Chondrocyte (in vitro differentiated cells): ENCODE measurements at regions not wholly inside any gene's neighbourhood (a gene's known extent, or its start where the extent isn't known, plus 50 kb on each side); places are given as distances from the start of the nearest gene placed in this dataset.

Experiments used
- DNase-seq: peaks from one replicate; pipeline ENCODE4 v3.0.0; 2021; ENCODE audit warnings: mixed read lengths, low spot score
- H3K27ac Mint-ChIP-seq: one replicate; pipeline ENCODE4 v1.8.0; 2021; ENCODE audit warnings: mild to moderate bottlenecking, moderate library complexity, mixed read lengths; ENCODE audit not compliant: unreplicated experiment
- H3K27me3 Mint-ChIP-seq: 2 replicates; pipeline ENCODE4 v1.8.0; 2021; ENCODE audit warnings: low read depth, mixed read lengths
- H3K36me3 Mint-ChIP-seq: 2 replicates; pipeline ENCODE4 v1.8.0; 2021; ENCODE audit warnings: low read depth, mixed read lengths
- H3K4me1 Mint-ChIP-seq: 2 replicates; pipeline ENCODE4 v1.8.0; 2021; ENCODE audit warnings: low read depth, mild to moderate bottlenecking, mixed read lengths
- H3K4me3 Mint-ChIP-seq: one replicate; pipeline ENCODE4 v1.8.0; 2021; ENCODE audit warnings: mild to moderate bottlenecking, moderate library complexity, mixed read lengths; ENCODE audit not compliant: unreplicated experiment
- H3K9me3 Mint-ChIP-seq: 2 replicates; pipeline ENCODE4 v1.8.0; 2021; ENCODE audit warnings: low read depth, mixed read lengths
- TF ChIP-seq, protein P1 (sequence below): fragments of 200-600 bp; sonication (generic); IDR thresholded peaks from 2 replicates; pipeline ENCODE4 v1.5.0; 2021; ENCODE audit warnings: antibody characterized with exemption, mild to moderate bottlenecking, moderate library complexity

DNA sequence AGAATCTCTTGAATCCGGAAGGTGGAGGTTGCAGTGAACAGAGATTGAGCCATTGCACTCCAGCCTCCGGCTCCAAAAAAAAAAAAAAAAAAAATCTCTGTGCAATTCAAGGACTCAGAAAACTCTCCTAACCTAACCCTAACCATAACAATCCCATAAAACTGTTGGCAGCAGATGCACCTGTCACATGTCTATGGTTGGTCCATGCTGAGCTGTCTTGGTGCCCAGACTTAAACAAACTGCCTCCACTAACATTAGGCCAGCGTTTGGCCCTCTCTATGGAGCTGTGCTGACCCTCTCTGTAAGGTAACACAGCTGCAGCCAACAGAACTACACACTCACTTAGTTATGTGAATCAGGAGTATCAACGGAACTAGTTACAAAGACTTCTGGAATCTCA is 132.5 kb upstream of the PTER start:
- Mint-ChIP-seq H3K27me3 (no peaks in the 10 kb centered on the region), H3K4me3 (no peak overlapping the region), H3K4me1 (no peaks in the 10 kb centered on the region), H3K9me3 (peaks cover 14% of the 10 kb centered on the region), H3K27ac (no peak overlapping the region), H3K36me3 (no peaks in the 10 kb centered on the region)
- TF ChIP-seq, protein P1, sequence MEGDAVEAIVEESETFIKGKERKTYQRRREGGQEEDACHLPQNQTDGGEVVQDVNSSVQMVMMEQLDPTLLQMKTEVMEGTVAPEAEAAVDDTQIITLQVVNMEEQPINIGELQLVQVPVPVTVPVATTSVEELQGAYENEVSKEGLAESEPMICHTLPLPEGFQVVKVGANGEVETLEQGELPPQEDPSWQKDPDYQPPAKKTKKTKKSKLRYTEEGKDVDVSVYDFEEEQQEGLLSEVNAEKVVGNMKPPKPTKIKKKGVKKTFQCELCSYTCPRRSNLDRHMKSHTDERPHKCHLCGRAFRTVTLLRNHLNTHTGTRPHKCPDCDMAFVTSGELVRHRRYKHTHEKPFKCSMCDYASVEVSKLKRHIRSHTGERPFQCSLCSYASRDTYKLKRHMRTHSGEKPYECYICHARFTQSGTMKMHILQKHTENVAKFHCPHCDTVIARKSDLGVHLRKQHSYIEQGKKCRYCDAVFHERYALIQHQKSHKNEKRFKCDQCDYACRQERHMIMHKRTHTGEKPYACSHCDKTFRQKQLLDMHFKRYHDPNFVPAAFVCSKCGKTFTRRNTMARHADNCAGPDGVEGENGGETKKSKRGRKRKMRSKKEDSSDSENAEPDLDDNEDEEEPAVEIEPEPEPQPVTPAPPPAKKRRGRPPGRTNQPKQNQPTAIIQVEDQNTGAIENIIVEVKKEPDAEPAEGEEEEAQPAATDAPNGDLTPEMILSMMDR = no peak
- no peak for DNase-seq

DNA sequence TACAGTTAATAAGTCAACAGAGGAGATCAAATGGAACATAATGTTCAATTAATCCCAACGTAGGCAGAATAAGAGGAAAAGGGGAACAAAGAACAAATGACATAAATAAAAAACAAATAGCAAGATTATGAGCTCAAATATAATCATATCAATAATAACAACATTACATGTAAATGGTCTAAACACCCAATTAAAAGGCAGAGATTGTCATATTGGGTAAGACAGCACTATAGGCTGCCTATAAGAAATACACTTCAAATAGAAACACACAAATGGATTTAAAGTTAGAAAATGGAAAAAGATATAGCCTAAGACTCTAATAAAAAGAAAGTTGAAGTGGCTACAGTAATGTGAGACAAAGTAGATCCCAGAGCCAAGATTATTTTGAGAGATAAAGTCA is 126.4 kb upstream of the PTER start:
- no peaks in the 10 kb centered on the region for H3K4me1 Mint-ChIP-seq
- no peak for DNase-seq
- H3K27me3 Mint-ChIP-seq = no peaks in the 10 kb centered on the region
- peaks cover 31% of the 10 kb centered on the region for H3K9me3 Mint-ChIP-seq
- H3K4me3 Mint-ChIP-seq = no peak overlapping the region
- TF ChIP-seq, protein P1 = no peak
- H3K36me3 Mint-ChIP-seq = no peaks in the 10 kb centered on the region
- no peak overlapping the region for H3K27ac Mint-ChIP-seq

DNA sequence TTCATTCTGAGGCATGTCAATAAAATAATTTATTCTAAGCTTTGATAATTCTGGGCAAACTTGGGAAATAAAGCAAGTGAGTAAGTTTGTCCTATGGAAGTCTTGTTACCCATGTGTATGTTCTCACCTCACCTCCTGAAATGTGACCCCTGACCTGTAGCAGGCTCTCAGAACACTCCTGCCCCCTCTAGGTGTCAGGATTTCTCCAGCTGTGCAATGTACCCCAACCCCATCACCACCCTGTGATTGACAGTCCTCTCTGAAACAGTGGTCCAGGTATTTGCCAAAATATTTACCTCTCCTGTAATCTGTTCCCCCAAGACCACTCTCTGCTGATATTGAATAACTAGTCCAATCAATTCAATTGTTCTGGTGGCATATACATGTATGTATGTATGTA is 122.6 kb upstream of the PTER start:
- no peak overlapping the region for H3K4me3 Mint-ChIP-seq
- H3K27me3 Mint-ChIP-seq = peaks cover 2% of the 10 kb centered on the region
- no peaks in the 10 kb centered on the region for H3K36me3 Mint-ChIP-seq
- TF ChIP-seq, protein P1 = no peak
- no peak overlapping the region for H3K27ac Mint-ChIP-seq
- no peaks in the 10 kb centered on the region for H3K4me1 Mint-ChIP-seq
- H3K9me3 Mint-ChIP-seq = peaks cover 17% of the 10 kb centered on the region
- no peak for DNase-seq

DNA sequence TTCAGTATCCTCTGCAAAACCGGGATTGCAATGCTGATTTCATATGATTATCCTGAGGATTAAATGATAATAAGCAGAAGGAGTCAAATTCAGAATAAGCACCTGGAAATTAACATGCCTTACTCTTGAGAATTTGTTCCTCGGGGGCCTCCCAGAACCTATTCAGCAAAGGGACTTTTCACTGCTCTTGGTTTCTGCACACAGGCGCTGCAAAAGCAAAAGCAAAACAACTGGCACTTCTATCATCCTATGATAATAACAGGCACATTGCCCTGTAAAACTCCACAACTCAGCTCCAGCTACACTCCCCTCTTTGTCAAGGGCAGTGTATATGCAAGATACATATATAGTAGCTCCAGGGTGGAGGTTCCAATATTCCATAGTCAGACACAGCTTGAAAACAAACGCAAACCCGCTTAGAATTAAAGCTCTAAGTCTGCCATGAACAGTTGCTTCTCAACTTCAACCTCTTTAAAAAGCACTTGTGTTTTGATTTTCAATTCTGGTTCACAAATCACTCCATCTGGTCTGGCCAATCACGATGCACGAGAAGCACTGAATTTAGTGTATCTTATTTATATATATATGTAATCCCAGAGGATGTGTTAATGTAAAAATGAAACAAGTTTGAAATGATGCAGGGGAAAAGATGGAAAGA is 119.9 kb upstream of the PTER start:
- Mint-ChIP-seq H3K36me3 (no peaks in the 10 kb centered on the region), H3K4me1 (no peaks in the 10 kb centered on the region), H3K9me3 (no peaks in the 10 kb centered on the region), H3K27me3 (peaks cover 2% of the 10 kb centered on the region), H3K4me3 (no peak overlapping the region), H3K27ac (no peak overlapping the region)
- TF ChIP-seq, protein P1 = no peak
- no peak for DNase-seq

DNA sequence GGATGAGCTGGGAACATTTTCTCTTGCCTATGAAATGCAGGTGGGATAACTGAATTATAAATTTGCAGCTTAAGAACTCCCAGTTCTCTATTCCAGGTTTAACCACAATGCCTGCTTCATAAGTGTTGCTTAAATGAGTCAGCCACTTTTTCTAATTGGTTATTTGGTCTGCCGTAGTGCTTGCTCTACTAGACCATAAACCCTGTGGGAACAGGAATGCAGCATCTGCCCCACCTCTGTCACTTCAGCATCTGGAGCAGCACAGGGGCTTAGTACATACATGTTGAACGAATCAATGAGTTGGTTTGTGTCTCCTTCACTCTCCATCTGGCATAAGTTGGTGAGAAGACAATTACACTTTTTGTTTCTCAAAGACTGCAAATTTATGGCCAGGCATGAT is 95.2 kb upstream of the PTER start:
- H3K27ac Mint-ChIP-seq = no peak overlapping the region
- no peak overlapping the region for H3K4me3 Mint-ChIP-seq
- H3K36me3 Mint-ChIP-seq = no peaks in the 10 kb centered on the region

More for the DNA sequence above, 95.2 kb upstream of the PTER start:
- Mint-ChIP-seq H3K9me3 (no peaks in the 10 kb centered on the region), H3K4me1 (no peaks in the 10 kb centered on the region), H3K27me3 (no peaks in the 10 kb centered on the region)
- TF ChIP-seq, protein P1 = no peak
- no peak for DNase-seq
